GM12878 (cell line): ENCODE measurements at regions not wholly inside any gene's neighbourhood (a gene's known extent, or its start where the extent isn't known, plus 50 kb on each side); places are given as distances from the start of the nearest gene placed in this dataset.

ENCODE experiments used
- CREB1 ChIP-seq: IDR thresholded peaks from 2 replicates; pipeline ENCODE4 v1.6.1; 2012; ENCODE audit warnings: low read depth, mild to moderate bottlenecking, inconsistent platforms
- EP300 ChIP-seq, 2 experiments: fragments of 150-350 bp in 1 of 2; IDR thresholded peaks; 2 replicates each; pipeline ENCODE4 v1.6.1; 2011 to 2012; ENCODE audit warnings: low read depth in 2 of 2, low read length in 2 of 2, borderline replicate concordance in 1 of 2, improper control_type of control experiment in 1 of 2, inconsistent platforms in 1 of 2; ENCODE audit not compliant: control insufficient read depth in 1 of 2
- JUNB ChIP-seq: IDR thresholded peaks from 2 replicates; pipeline ENCODE4 v1.6.1; 2016; ENCODE audit warnings: antibody characterized with exemption, mild to moderate bottlenecking
- NFIC ChIP-seq: IDR thresholded peaks from 2 replicates; pipeline ENCODE4 v1.6.1; 2012; ENCODE audit warnings: low read depth, mild to moderate bottlenecking, inconsistent platforms, low read length, moderate library complexity
- ZSCAN29 ChIP-seq: fragments of 450-650 bp; IDR thresholded peaks from 2 replicates; pipeline ENCODE4 v1.6.1; 2017; ENCODE audit warnings: mild to moderate bottlenecking, moderate library complexity
- TF ChIP-seq, protein P1 (sequence below), 3 experiments: IDR thresholded peaks in 2 of 3; conservative IDR thresholded peaks in 1 of 3; 2 replicates each; pipeline ENCODE4 v1.5.1; 2011; ENCODE audit warnings: low read depth in 3 of 3, low read length in 3 of 3, mild to moderate bottlenecking in 3 of 3, control low read depth in 2 of 3, moderate library complexity in 2 of 3, inconsistent platforms in 1 of 3, mixed read lengths in 1 of 3; ENCODE audit not compliant: control insufficient read depth in 2 of 3, insufficient read depth in 1 of 3; ENCODE audit errors: extremely low read depth in 1 of 3

- TF ChIP-seq EP300 (IDR thresholded peaks at IDR 0.05; ENCODE audit: borderline replicate concordance in 1 of 2, control insufficient read depth in 1 of 2, low read depth in 2 of 2, low read length in 2 of 2) (no peak), ZSCAN29 (no peak), NFIC (no peak), CREB1 (no peak), JUNB (no peak)
- TF ChIP-seq, protein P1, sequence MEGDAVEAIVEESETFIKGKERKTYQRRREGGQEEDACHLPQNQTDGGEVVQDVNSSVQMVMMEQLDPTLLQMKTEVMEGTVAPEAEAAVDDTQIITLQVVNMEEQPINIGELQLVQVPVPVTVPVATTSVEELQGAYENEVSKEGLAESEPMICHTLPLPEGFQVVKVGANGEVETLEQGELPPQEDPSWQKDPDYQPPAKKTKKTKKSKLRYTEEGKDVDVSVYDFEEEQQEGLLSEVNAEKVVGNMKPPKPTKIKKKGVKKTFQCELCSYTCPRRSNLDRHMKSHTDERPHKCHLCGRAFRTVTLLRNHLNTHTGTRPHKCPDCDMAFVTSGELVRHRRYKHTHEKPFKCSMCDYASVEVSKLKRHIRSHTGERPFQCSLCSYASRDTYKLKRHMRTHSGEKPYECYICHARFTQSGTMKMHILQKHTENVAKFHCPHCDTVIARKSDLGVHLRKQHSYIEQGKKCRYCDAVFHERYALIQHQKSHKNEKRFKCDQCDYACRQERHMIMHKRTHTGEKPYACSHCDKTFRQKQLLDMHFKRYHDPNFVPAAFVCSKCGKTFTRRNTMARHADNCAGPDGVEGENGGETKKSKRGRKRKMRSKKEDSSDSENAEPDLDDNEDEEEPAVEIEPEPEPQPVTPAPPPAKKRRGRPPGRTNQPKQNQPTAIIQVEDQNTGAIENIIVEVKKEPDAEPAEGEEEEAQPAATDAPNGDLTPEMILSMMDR (IDR thresholded peaks at IDR 0.05 in 2 of 3, conservative IDR thresholded peaks at IDR 0.05 in 1 of 3; ENCODE audit: control insufficient read depth in 2 of 3, extremely low read depth in 1 of 3, insufficient read depth in 1 of 3, low read depth in 3 of 3, low read length in 3 of 3): no peak
These were observed 277.2 kb upstream of the RBFOX1 start for GRCh38 chr16:7055443-7055842.
